ENCODE measurements at regions not wholly inside any gene's neighbourhood (a gene's known extent, or its start where the extent isn't known, plus 50 kb on each side); places are given as distances from the start of the nearest gene placed in this dataset.

GRCh38 chr5:179416114-179416822 lies 71.0 kb upstream of the ADAMTS2 start:
- H3K36me3 ChIP-seq (ENCODE audit: low read depth): no peaks in the 10 kb centered on the region
- no peaks in the 10 kb centered on the region for H3F3A ChIP-seq (ENCODE audit: insufficient read depth, low read depth)
- H3K4me2 ChIP-seq: no peak overlapping the region
- H3K9me2 ChIP-seq (ENCODE audit: insufficient read depth): no peaks in the 10 kb centered on the region
- H3K79me2 ChIP-seq (ENCODE audit: low read depth): no peaks in the 10 kb centered on the region
- H3K4me1 ChIP-seq (replicated peaks; ENCODE audit: insufficient read depth): no peaks in the 10 kb centered on the region
- no peak overlapping the region for H3K27ac ChIP-seq
- ChIA-PET POLR2A (ENCODE audit: unreplicated experiment) (no interaction called here), CTCF (no interaction called here)
- no peak for TF ChIP-seq EZH2 (IDR thresholded peaks at IDR 0.05; ENCODE audit: low read depth)
- TF ChIP-seq CTCF (conservative IDR thresholded peaks at IDR 0.05): no peak
- no peaks in the 10 kb centered on the region for H3K9me3 ChIP-seq (ENCODE audit: insufficient read depth, low read depth)
- intact Hi-C loops (cut with micrococcal nuclease; ENCODE audit: unreplicated experiment): no loop called here
- peaks cover 81% of the 10 kb centered on the region for H3K27me3 ChIP-seq (ENCODE audit: insufficient read depth, low read depth)
- DNase-seq: no peak
- H4K20me1 ChIP-seq (ENCODE audit: insufficient read depth): no peaks in the 10 kb centered on the region
- BruUV-seq (replicated peaks): no TSS peak
- no peak overlapping the region for H2AFZ ChIP-seq
- H3K4me3 ChIP-seq: no peak overlapping the region

- Histone ChIP-seq H3K4me3 (no peak overlapping the region), H4K20me1 (ENCODE audit: insufficient read depth) (no peaks in the 10 kb centered on the region)
Observed at GRCh38 chr5:179415291-179416060, 70.2 kb upstream of the ADAMTS2 start.

More at GRCh38 chr5:179415291-179416060, 70.2 kb upstream of the ADAMTS2 start:
- no TSS peak for BruUV-seq (replicated peaks)
- no peaks in the 10 kb centered on the region for H3K9me2 ChIP-seq (ENCODE audit: insufficient read depth)
- no peak overlapping the region for H2AFZ ChIP-seq
- DNase-seq: no peak
- H3K36me3 ChIP-seq (ENCODE audit: low read depth): no peaks in the 10 kb centered on the region
- no peak overlapping the region for H3K27ac ChIP-seq
- H3F3A ChIP-seq (ENCODE audit: insufficient read depth, low read depth): no peaks in the 10 kb centered on the region
- H3K79me2 ChIP-seq (ENCODE audit: low read depth): no peaks in the 10 kb centered on the region
- no peaks in the 10 kb centered on the region for H3K4me1 ChIP-seq (replicated peaks; ENCODE audit: insufficient read depth)
- TF ChIP-seq EZH2 (IDR thresholded peaks at IDR 0.05; ENCODE audit: low read depth) (no peak), CTCF (conservative IDR thresholded peaks at IDR 0.05) (no peak)
- intact Hi-C loops (cut with micrococcal nuclease; ENCODE audit: unreplicated experiment): no loop called here
- CTCF ChIA-PET: no interaction called here
- POLR2A ChIA-PET (ENCODE audit: unreplicated experiment): no interaction called here
- H3K9me3 ChIP-seq (ENCODE audit: insufficient read depth, low read depth): no peaks in the 10 kb centered on the region
- peaks cover 82% of the 10 kb centered on the region for H3K27me3 ChIP-seq (ENCODE audit: insufficient read depth, low read depth)
- H3K4me2 ChIP-seq: no peak overlapping the region
